NT2/D1 (cell line): ENCODE measurements at regions not wholly inside any gene's neighbourhood (a gene's known extent, or its start where the extent isn't known, plus 50 kb on each side); places are given as distances from the start of the nearest gene placed in this dataset.

Experiments used
- DNase-seq: peaks from one replicate; pipeline ENCODE4 v3.0.0-alpha.2; 2011; ENCODE audit warnings: low read depth, low spot score
- H3K27me3 ChIP-seq: 2 replicates; pipeline ENCODE4 v1.6.0; 2011; ENCODE audit warnings: mild to moderate bottlenecking; ENCODE audit not compliant: insufficient read length, insufficient read depth
- H3K36me3 ChIP-seq: 2 replicates; pipeline ENCODE4 v1.6.1; 2011; ENCODE audit warnings: mild to moderate bottlenecking, low read length, mixed read lengths; ENCODE audit not compliant: insufficient read depth, insufficient read length
- H3K4me1 ChIP-seq: 2 replicates; pipeline ENCODE4 v1.5.1; 2011; ENCODE audit not compliant: insufficient read depth, insufficient read length
- H3K4me3 ChIP-seq: 2 replicates; pipeline ENCODE4 v1.5.1; 2011; ENCODE audit warnings: low read depth; ENCODE audit not compliant: insufficient read length
- H3K9ac ChIP-seq: 2 replicates; pipeline ENCODE4 v1.6.0; 2011; ENCODE audit warnings: low read depth; ENCODE audit not compliant: insufficient read length
- H3K9me3 ChIP-seq: 2 replicates; pipeline ENCODE4 v1.5.1; 2011; ENCODE audit warnings: mild to moderate bottlenecking, low read length; ENCODE audit not compliant: insufficient read depth
- SUZ12 ChIP-seq: IDR thresholded peaks from 2 replicates; pipeline ENCODE4 v1.6.1; 2011; ENCODE audit not compliant: insufficient read length, insufficient read depth; ENCODE audit errors: extremely low read depth
- YY1 ChIP-seq: IDR thresholded peaks from 2 replicates; pipeline ENCODE4 v1.6.1; 2011; ENCODE audit not compliant: insufficient read length, insufficient read depth
- ZNF274 ChIP-seq: IDR thresholded peaks from 2 replicates; pipeline ENCODE4 v1.6.1; 2011; ENCODE audit warnings: mild to moderate bottlenecking, low read depth, low read length

DNA sequence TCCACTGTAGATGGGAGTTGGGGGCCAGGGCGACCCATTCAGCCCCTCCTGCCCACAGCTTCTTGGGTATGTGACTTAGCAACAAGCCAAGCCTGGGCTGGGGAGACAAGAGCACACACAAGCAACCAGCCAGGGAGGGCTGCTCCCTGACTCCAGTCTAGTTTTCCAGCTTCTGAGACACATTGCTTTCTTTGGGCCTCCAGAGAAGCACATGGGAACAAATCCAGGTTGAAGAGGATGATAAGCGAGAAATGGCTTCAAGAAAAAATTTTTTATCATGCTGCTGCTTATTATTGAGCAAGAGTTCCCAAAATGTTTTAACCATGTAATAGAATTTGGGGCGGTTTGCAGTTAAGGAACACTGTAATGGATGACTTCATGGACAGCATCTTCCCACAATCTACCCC, 173.7 kb downstream of the SOX9 start:
- no peaks in the 10 kb centered on the region for H3K36me3 ChIP-seq
- H3K9ac ChIP-seq: no peak overlapping the region
- DNase-seq: no peak
- H3K4me3 ChIP-seq: no peak overlapping the region
- no peak for TF ChIP-seq YY1
- no peaks in the 10 kb centered on the region for H3K27me3 ChIP-seq
- H3K4me1 ChIP-seq: no peaks in the 10 kb centered on the region
- no peaks in the 10 kb centered on the region for H3K9me3 ChIP-seq

GRCh38 chr17:72295916-72296315, 175.1 kb downstream of the SOX9 start:
- H3K4me1 ChIP-seq: no peaks in the 10 kb centered on the region
- no peaks in the 10 kb centered on the region for H3K9me3 ChIP-seq
- H3K27me3 ChIP-seq: no peaks in the 10 kb centered on the region
- TF ChIP-seq ZNF274 (no peak), SUZ12 (no peak), YY1 (no peak)
- no peak overlapping the region for H3K4me3 ChIP-seq
- DNase-seq: no peak
- no peaks in the 10 kb centered on the region for H3K36me3 ChIP-seq
- no peak overlapping the region for H3K9ac ChIP-seq

DNA sequence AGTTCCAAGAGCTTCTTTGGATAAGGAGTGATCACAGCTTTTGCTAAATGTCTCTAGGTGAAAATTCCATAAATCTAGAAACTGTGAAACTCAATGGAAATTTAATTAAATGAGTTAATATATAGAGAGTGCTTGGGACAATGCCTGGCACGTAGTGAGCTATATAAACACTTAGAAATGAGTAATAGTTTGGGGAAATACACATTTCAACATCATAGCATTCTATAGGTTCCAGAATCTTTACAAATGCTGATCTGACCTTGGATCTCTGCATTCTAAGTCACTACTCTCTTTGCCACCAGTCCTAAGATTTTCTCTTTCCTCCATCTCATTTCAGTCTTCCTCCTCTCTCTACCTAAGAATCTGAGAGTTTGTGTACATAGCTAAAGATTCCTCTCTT, 175.6 kb downstream of the SOX9 start:
- Histone ChIP-seq H3K4me3 (no peak overlapping the region), H3K27me3 (no peaks in the 10 kb centered on the region), H3K9ac (no peak overlapping the region), H3K9me3 (no peaks in the 10 kb centered on the region), H3K4me1 (no peaks in the 10 kb centered on the region), H3K36me3 (no peaks in the 10 kb centered on the region)
- no peak for TF ChIP-seq SUZ12
- no peak for TF ChIP-seq ZNF274
- TF ChIP-seq YY1: no peak
- no peak for DNase-seq

- Histone ChIP-seq H3K4me3 (no peak overlapping the region), H3K36me3 (no peaks in the 10 kb centered on the region), H3K4me1 (no peaks in the 10 kb centered on the region), H3K9me3 (no peaks in the 10 kb centered on the region), H3K9ac (no peak overlapping the region), H3K27me3 (no peaks in the 10 kb centered on the region)
- DNase-seq: no peak
- TF ChIP-seq ZNF274 (no peak), YY1 (no peak), SUZ12 (no peak)
These were observed 176.7 kb downstream of the SOX9 start for GRCh38 chr17:72297326-72298115.

DNA sequence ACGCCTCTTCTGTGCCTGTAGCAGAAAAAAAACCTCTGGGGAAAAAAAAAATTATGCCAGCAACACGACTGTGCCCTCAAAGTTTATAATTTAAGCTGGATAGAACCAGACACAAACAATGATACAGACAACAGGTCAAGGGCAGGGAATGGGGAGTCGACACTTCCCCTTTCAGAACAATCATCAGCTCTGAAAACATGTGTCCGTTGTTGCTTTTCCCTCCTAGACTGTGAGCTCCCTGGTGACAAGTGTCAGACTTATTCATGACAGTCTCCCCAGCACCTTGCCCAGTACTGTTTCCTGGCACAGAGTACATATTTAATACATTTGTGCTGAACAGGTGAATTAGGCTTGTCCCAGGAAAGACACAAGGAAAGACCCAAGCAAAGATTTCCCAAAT, 178.3 kb downstream of the SOX9 start:
- no peak overlapping the region for H3K4me3 ChIP-seq
- no peak for DNase-seq
- no peaks in the 10 kb centered on the region for H3K36me3 ChIP-seq
- H3K27me3 ChIP-seq: no peaks in the 10 kb centered on the region
- no peak for TF ChIP-seq YY1
- TF ChIP-seq ZNF274: no peak
- TF ChIP-seq SUZ12: no peak
- no peaks in the 10 kb centered on the region for H3K9me3 ChIP-seq
- no peak overlapping the region for H3K9ac ChIP-seq
- H3K4me1 ChIP-seq: no peaks in the 10 kb centered on the region

DNA sequence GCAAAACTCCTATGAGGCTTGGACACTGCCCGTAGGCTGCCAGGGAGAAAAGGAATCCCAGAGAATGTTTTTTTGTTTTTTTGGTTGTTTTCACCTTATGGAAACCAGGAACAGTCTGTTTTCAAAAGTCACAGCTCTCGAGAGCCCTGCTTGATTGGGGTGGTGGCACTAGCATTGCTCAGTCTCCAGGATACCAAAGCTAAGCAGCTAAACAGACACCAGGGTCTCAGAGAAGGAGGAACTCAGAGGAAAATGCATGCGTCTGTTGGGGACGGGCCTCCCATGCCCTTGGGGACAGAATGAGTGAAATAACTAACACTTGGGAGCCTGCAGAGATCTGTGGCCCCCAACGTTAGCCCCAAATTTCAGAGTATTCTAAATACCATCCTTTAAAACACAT, 178.8 kb downstream of the SOX9 start:
- no peak for DNase-seq
- Histone ChIP-seq H3K36me3 (no peaks in the 10 kb centered on the region), H3K9ac (no peak overlapping the region), H3K27me3 (no peaks in the 10 kb centered on the region), H3K4me3 (no peak overlapping the region), H3K9me3 (no peaks in the 10 kb centered on the region), H3K4me1 (no peaks in the 10 kb centered on the region)
- TF ChIP-seq ZNF274: no peak
- no peak for TF ChIP-seq SUZ12
- TF ChIP-seq YY1: no peak

- TF ChIP-seq ZNF274 (no peak), YY1 (no peak), SUZ12 (no peak)
These were observed 181.1 kb downstream of the SOX9 start for GRCh38 chr17:72301887-72302286.

More at GRCh38 chr17:72301887-72302286, 181.1 kb downstream of the SOX9 start:
- H3K27me3 ChIP-seq: no peaks in the 10 kb centered on the region
- no peaks in the 10 kb centered on the region for H3K4me1 ChIP-seq
- H3K36me3 ChIP-seq: no peaks in the 10 kb centered on the region
- H3K4me3 ChIP-seq: no peak overlapping the region
- H3K9me3 ChIP-seq: no peaks in the 10 kb centered on the region
- DNase-seq: no peak
- H3K9ac ChIP-seq: no peak overlapping the region
